Hepatocyte (in vitro differentiated cells): ENCODE measurements at regions not wholly inside any gene's neighbourhood (a gene's known extent, or its start where the extent isn't known, plus 50 kb on each side); places are given as distances from the start of the nearest gene placed in this dataset. TPM values are rescaled to one million over a fixed set of nuclear protein-coding genes. Genes with fewer than 3 reads are reported as not detected.

ENCODE experiments used
- DNase-seq: peaks from one replicate; pipeline ENCODE4 v3.0.0-alpha.2; 2016; ENCODE audit warnings: low spot score
- H2AFZ ChIP-seq: fragments of 200-600 bp; sonication (generic); 2 replicates; pipeline ENCODE4 v1.6.0; 2016; ENCODE audit warnings: antibody characterized with exemption, mild to moderate bottlenecking
- H3K27ac ChIP-seq: fragments of 200-600 bp; sonication (generic); 2 replicates; pipeline ENCODE4 v1.5.1; 2016; ENCODE audit warnings: mild to moderate bottlenecking
- H3K27me3 ChIP-seq: fragments of 200-600 bp; sonication (generic); 2 replicates; pipeline ENCODE4 v1.6.1; 2016
- H3K36me3 ChIP-seq: fragments of 200-600 bp; sonication (generic); replicated peaks from 2 replicates; pipeline ENCODE4 v1.5.1; 2016; ENCODE audit warnings: low read depth; ENCODE audit not compliant: insufficient read depth
- H3K4me1 ChIP-seq: fragments of 200-600 bp; sonication (generic); 2 replicates; pipeline ENCODE4 v1.5.1; 2016; ENCODE audit warnings: mild to moderate bottlenecking, moderate library complexity; ENCODE audit not compliant: insufficient read depth
- H3K4me2 ChIP-seq: fragments of 200-600 bp; sonication (generic); 2 replicates; pipeline ENCODE4 v1.6.0; 2016
- H3K4me3 ChIP-seq: fragments of 200-600 bp; sonication (generic); 2 replicates; pipeline ENCODE4 v1.5.1; 2016; ENCODE audit warnings: mild to moderate bottlenecking
- H3K79me2 ChIP-seq: fragments of 200-600 bp; sonication (generic); 2 replicates; pipeline ENCODE4 v1.6.0; 2017; ENCODE audit warnings: mild to moderate bottlenecking
- H3K9me2 ChIP-seq: fragments of 200-600 bp; sonication (generic); replicated peaks from 2 replicates; pipeline ENCODE4 v1.6.0; 2017; ENCODE audit warnings: mild to moderate bottlenecking; ENCODE audit not compliant: insufficient read depth
- H3K9me3 ChIP-seq: fragments of 200-600 bp; sonication (generic); 2 replicates; pipeline ENCODE4 v1.5.1; 2016; ENCODE audit warnings: low read depth, mild to moderate bottlenecking
- H4K20me1 ChIP-seq: fragments of 200-600 bp; sonication (generic); 2 replicates; pipeline ENCODE4 v1.6.0; 2016; ENCODE audit warnings: mild to moderate bottlenecking; ENCODE audit not compliant: insufficient read depth, poor library complexity, severe bottlenecking
- EZH2phosphoT487 ChIP-seq: fragments of 200-600 bp; sonication (generic); IDR thresholded peaks from one replicate; pipeline ENCODE4 v1.6.1; 2018; ENCODE audit warnings: antibody characterized with exemption, mild to moderate bottlenecking, low read depth, moderate library complexity; ENCODE audit not compliant: unreplicated experiment, severe bottlenecking
- WGBS: methylation state at CpG from one replicate; pipeline ENCODE4 v1.1.6; 2016; ENCODE audit warnings: low lambda C conversion rate; ENCODE audit errors: missing lambda C conversion rate; 5-methylcytosine and 5-hydroxymethylcytosine counted together
- small RNA-seq: library from RNA; depleted of rRNA; stranded (forward); fragments of <200 nt; gene quantifications from one replicate; pipeline ENCODE3, GENCODE V24; 2014
- TF ChIP-seq, protein P1 (sequence below): fragments of 200-600 bp; sonication (generic); IDR thresholded peaks from 2 replicates; pipeline ENCODE4 v1.5.1; 2016; ENCODE audit warnings: antibody characterized with exemption, mild to moderate bottlenecking; ENCODE audit not compliant: poor library complexity

GRCh38 chr2:186903216-186903615, 54.2 kb upstream of the ZSWIM2 start:
- no peak for DNase-seq
- no peak overlapping the region for H3K4me3 ChIP-seq

More at GRCh38 chr2:186903216-186903615, 54.2 kb upstream of the ZSWIM2 start:
- Histone ChIP-seq H3K9me2 (no peaks in the 10 kb centered on the region), H2AFZ (no peak overlapping the region), H3K4me2 (no peak overlapping the region), H4K20me1 (no peaks in the 10 kb centered on the region), H3K4me1 (no peaks in the 10 kb centered on the region), H3K9me3 (no peaks in the 10 kb centered on the region), H3K36me3 (no peaks in the 10 kb centered on the region), H3K79me2 (no peaks in the 10 kb centered on the region), H3K27ac (no peak overlapping the region), H3K27me3 (no peaks in the 10 kb centered on the region)
- TF ChIP-seq, protein P1, sequence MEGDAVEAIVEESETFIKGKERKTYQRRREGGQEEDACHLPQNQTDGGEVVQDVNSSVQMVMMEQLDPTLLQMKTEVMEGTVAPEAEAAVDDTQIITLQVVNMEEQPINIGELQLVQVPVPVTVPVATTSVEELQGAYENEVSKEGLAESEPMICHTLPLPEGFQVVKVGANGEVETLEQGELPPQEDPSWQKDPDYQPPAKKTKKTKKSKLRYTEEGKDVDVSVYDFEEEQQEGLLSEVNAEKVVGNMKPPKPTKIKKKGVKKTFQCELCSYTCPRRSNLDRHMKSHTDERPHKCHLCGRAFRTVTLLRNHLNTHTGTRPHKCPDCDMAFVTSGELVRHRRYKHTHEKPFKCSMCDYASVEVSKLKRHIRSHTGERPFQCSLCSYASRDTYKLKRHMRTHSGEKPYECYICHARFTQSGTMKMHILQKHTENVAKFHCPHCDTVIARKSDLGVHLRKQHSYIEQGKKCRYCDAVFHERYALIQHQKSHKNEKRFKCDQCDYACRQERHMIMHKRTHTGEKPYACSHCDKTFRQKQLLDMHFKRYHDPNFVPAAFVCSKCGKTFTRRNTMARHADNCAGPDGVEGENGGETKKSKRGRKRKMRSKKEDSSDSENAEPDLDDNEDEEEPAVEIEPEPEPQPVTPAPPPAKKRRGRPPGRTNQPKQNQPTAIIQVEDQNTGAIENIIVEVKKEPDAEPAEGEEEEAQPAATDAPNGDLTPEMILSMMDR = peak; percentile 58
- TF ChIP-seq EZH2phosphoT487 = no peak
- WGBS = 65% methylated on average over 2 of the region's 2 CpGs

Small RNA genes lying in the stretch of these regions (small RNA-seq; reads per million reads assigned to genes)
- gene RN7SKP42 (not detected), gene RNU6-989P (not detected)
